A549 (cell line): ENCODE measurements at regions not wholly inside any gene's neighbourhood (a gene's known extent, or its start where the extent isn't known, plus 50 kb on each side); places are given as distances from the start of the nearest gene placed in this dataset.
A peak's percentile ranks its signal among the peaks of the same experiment; 100 is the strongest.

Experiments
- ATAC-seq, 2 experiments: fragments of 200-7000 bp in 1 of 2; fragments of >200 bp in 1 of 2; cut with Nextera tagmentation in 1 of 2; cut with Tn5 transposase in 1 of 2; 3 replicates each; pipeline versions ENCODE4 v1.8.0 to v1.9.1; 2018 to 2020; ENCODE audit warnings: mild to moderate bottlenecking in 1 of 2, moderate library complexity in 1 of 2
- CTCF ChIA-PET: fragments of 300-600 bp; sonication (Branson Sonifier 250); formaldehyde crosslinking; extraction: SDS; loops from one replicate; lab custom pipeline; 2021; ENCODE audit warnings: antibody characterized with exemption, inconsistent platforms; lab: Yijun Ruan, JAX
- POLR2A ChIA-PET: fragments of 350-600 bp; formaldehyde crosslinking; extraction: SDS; loops from one replicate; lab custom pipeline; 2021; ENCODE audit warnings: antibody characterized with exemption, inconsistent platforms; lab: Yijun Ruan, JAX
- DNase-seq, 2 experiments: peaks; one replicate each; pipeline versions ENCODE4 v3.0.0 to v3.0.0-alpha.2; 2011 to 2016; ENCODE audit warnings: low read depth in 1 of 2, low spot score in 1 of 2
- FAIRE-seq: peaks from 2 replicates; lab custom pipeline; 2011; peaks lifted over from hg19 to GRCh38; lab: Jason Lieb, UNC
- H3K27ac ChIP-seq, 2 experiments: fragments of >200 bp; sonication (Bioruptor Twin); formaldehyde crosslinking; 3 replicates each; pipeline ENCODE4 v1.5.1; 2016 to 2017
- H3K4me1 ChIP-seq: fragments of >200 bp; sonication (Bioruptor Twin); formaldehyde crosslinking; 3 replicates; pipeline ENCODE4 v1.6.1; 2016
- H3K4me2 ChIP-seq: fragments of >200 bp; sonication (Bioruptor Twin); formaldehyde crosslinking; 3 replicates; pipeline ENCODE4 v1.6.1; 2016
- H3K4me3 ChIP-seq: fragments of >200 bp; sonication (Bioruptor Twin); formaldehyde crosslinking; 3 replicates; pipeline ENCODE4 v1.5.1; 2016
- H3K9me3 ChIP-seq: fragments of >200 bp; sonication (Bioruptor Twin); formaldehyde crosslinking; 3 replicates; pipeline ENCODE4 v1.6.1; 2016
- ATOH8 ChIP-seq: fragments of 250-450 bp; sonication (Bioruptor Pico); IDR thresholded peaks from 2 replicates; pipeline ENCODE4 v1.5.0; 2020; ENCODE audit warnings: low read depth, mild to moderate bottlenecking, moderate library complexity
- EHF ChIP-seq: fragments of 250-450 bp; sonication (Bioruptor Pico); IDR thresholded peaks from 2 replicates; pipeline ENCODE4 v1.5.0; 2020; ENCODE audit warnings: mild to moderate bottlenecking
- EHMT2 ChIP-seq: fragments of 200-600 bp; sonication (generic); IDR thresholded peaks from 2 replicates; pipeline ENCODE4 v1.6.1; 2016; ENCODE audit warnings: antibody characterized with exemption, low read depth, mild to moderate bottlenecking, moderate library complexity
- GATA3 ChIP-seq: IDR thresholded peaks from 2 replicates; pipeline ENCODE4 v1.6.1; 2012; ENCODE audit warnings: borderline replicate concordance
- HMGXB4 ChIP-seq: fragments of 250-450 bp; sonication (Bioruptor Pico); IDR thresholded peaks from 2 replicates; pipeline ENCODE4 v1.5.0; 2021; ENCODE audit warnings: mild to moderate bottlenecking, moderate library complexity, borderline replicate concordance
- JUN ChIP-seq, 2 experiments: fragments of >200 bp; sonication (Bioruptor Twin); formaldehyde crosslinking; IDR thresholded peaks; 2 replicates in 1 of 2; 3 replicates in 1 of 2; pipeline ENCODE4 v1.6.1; 2016 to 2017
- KDM1A ChIP-seq: fragments of 200-600 bp; sonication (generic); IDR thresholded peaks from 2 replicates; pipeline ENCODE4 v1.6.1; 2016; ENCODE audit warnings: low read depth, mild to moderate bottlenecking
- MAFK ChIP-seq: fragments of 450-650 bp; IDR thresholded peaks from 2 replicates; pipeline ENCODE4 v1.6.1; 2014; ENCODE audit not compliant: partially characterized antibody
- MAZ ChIP-seq: fragments of 150-350 bp; IDR thresholded peaks from 2 replicates; pipeline ENCODE4 v1.6.1; 2014; ENCODE audit warnings: antibody characterized with exemption, low read depth, low read length, borderline replicate concordance
- NFE2L2 ChIP-seq: fragments of 150-350 bp; conservative IDR thresholded peaks from 2 replicates; pipeline ENCODE4 v1.6.1; 2014; ENCODE audit warnings: low read length
- NPAS2 ChIP-seq: fragments of 250-450 bp; sonication (Bioruptor Pico); IDR thresholded peaks from 2 replicates; pipeline ENCODE4 v1.8.0; 2022; ENCODE audit warnings: mild to moderate bottlenecking, moderate library complexity, borderline replicate concordance
- NR3C1 ChIP-seq: fragments of >200 bp; sonication (Bioruptor Twin); formaldehyde crosslinking; IDR thresholded peaks from 3 replicates; pipeline ENCODE4 v1.6.1; 2017
- POLR2A ChIP-seq: IDR thresholded peaks from 2 replicates; pipeline ENCODE4 v1.6.1; 2012; ENCODE audit warnings: mild to moderate bottlenecking, low read length
- POLR2AphosphoS2 ChIP-seq: conservative IDR thresholded peaks from 2 replicates; pipeline ENCODE4 v1.6.1; 2012; ENCODE audit warnings: low read length, improper control_type of control experiment, inconsistent platforms
- RAD21 ChIP-seq, 2 experiments: fragments of >200 bp in 1 of 2; sonication (Bioruptor Twin) in 1 of 2; formaldehyde crosslinking in 1 of 2; IDR thresholded peaks in 1 of 2; conservative IDR thresholded peaks in 1 of 2; 2 replicates in 1 of 2; 3 replicates in 1 of 2; pipeline ENCODE4 v1.6.1; 2012 to 2018; ENCODE audit warnings: inconsistent platforms in 1 of 2
- RFX5 ChIP-seq: fragments of 450-650 bp; IDR thresholded peaks from 2 replicates; pipeline ENCODE4 v1.7.1; 2014; ENCODE audit warnings: antibody characterized with exemption, mild to moderate bottlenecking, moderate library complexity
- SMC3 ChIP-seq: fragments of >200 bp; sonication (Bioruptor Twin); formaldehyde crosslinking; IDR thresholded peaks from 3 replicates; pipeline ENCODE4 v1.6.1; 2018; ENCODE audit warnings: inconsistent platforms
- ZFP36 ChIP-seq: fragments of 450-650 bp; IDR thresholded peaks from 2 replicates; pipeline ENCODE4 v1.6.1; 2014; ENCODE audit warnings: borderline replicate concordance; ENCODE audit not compliant: partially characterized antibody
- WGBS: methylation state at CpG from one replicate; pipeline ENCODE4 v1.1.6; 2017; ENCODE audit errors: missing lambda C conversion rate; 5-methylcytosine and 5-hydroxymethylcytosine counted together
- TF ChIP-seq, protein P1 (sequence below): fragments of >200 bp; sonication (Bioruptor Twin); formaldehyde crosslinking; IDR thresholded peaks from 3 replicates; pipeline ENCODE4 v1.5.1; 2016
- TF ChIP-seq, protein P2 (sequence below): fragments of >200 bp; sonication (Bioruptor Twin); formaldehyde crosslinking; IDR thresholded peaks from 2 replicates; pipeline ENCODE4 v1.6.1; 2016
- TF ChIP-seq, protein P3 (sequence below): IDR thresholded peaks from 2 replicates; pipeline ENCODE4 v1.6.1; 2012

GRCh38 chr5:133873449-133873848 lies 95.0 kb downstream of the C5orf15 start (continued):
- no peak for TF ChIP-seq ATOH8
- no peak for TF ChIP-seq POLR2A

- no peak for ATAC-seq
- CTCF ChIA-PET: interaction anchor here (1.0 to 4.3 kb wide), 16 partner anchors 10 to 447 kb away, joined by 3 to 78 read pairs (median 12); partner anchors contain the start of gene FSTL4
- no peak for DNase-seq
- Histone ChIP-seq H3K4me1 (peaks cover 16% of the 10 kb centered on the region; the same call in 1 of the 3 replicates), H3K9me3 (0 out of 3 replicates have a peak, but pooled peaks cover 12% of the 10 kb centered on the region), H3K4me2 (no peak overlapping the region), H3K27ac (no peak overlapping the region), H3K4me3 (no peak overlapping the region)
- TF ChIP-seq GATA3: no peak
- no peak for FAIRE-seq
- POLR2A ChIA-PET: no interaction called here
Observed at GRCh38 chr5:133870661-133871060, 97.8 kb downstream of the C5orf15 start.

- peaks cover 16% of the 10 kb centered on the region; the same call in 1 of the 3 replicates for H3K4me1 ChIP-seq
- peak overlapping the region; percentile 11 to 59; a peak in 2 of 6 replicates for H3K27ac ChIP-seq
- H3K4me2 ChIP-seq: peak overlapping the region; percentile 58
- H3K9me3 ChIP-seq: 0 out of 3 replicates have a peak, but pooled peaks cover 6% of the 10 kb centered on the region
- 69% methylated on average over 13 of the region's 13 CpGs for WGBS
- FAIRE-seq (no peak), ATAC-seq (peak; percentile 36 to 48; a peak in 3 of 6 replicates), DNase-seq (no peak)
- TF ChIP-seq EHF (no peak), ZFP36 (no peak), NPAS2 (no peak), HMGXB4 (no peak), POLR2AphosphoS2 (no peak), EHMT2 (no peak), NR3C1 (no peak)
- TF ChIP-seq, protein P1, sequence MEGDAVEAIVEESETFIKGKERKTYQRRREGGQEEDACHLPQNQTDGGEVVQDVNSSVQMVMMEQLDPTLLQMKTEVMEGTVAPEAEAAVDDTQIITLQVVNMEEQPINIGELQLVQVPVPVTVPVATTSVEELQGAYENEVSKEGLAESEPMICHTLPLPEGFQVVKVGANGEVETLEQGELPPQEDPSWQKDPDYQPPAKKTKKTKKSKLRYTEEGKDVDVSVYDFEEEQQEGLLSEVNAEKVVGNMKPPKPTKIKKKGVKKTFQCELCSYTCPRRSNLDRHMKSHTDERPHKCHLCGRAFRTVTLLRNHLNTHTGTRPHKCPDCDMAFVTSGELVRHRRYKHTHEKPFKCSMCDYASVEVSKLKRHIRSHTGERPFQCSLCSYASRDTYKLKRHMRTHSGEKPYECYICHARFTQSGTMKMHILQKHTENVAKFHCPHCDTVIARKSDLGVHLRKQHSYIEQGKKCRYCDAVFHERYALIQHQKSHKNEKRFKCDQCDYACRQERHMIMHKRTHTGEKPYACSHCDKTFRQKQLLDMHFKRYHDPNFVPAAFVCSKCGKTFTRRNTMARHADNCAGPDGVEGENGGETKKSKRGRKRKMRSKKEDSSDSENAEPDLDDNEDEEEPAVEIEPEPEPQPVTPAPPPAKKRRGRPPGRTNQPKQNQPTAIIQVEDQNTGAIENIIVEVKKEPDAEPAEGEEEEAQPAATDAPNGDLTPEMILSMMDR: no peak
- no peak overlapping the region for H3K4me3 ChIP-seq
- CTCF ChIA-PET: interaction anchor here (0.6 to 4.3 kb wide), 69 partner anchors 9 to 826 kb away, joined by 3 to 78 read pairs (median 5); partner anchors contain the start of gene FSTL4
- POLR2A ChIA-PET: no interaction called here
Observed at GRCh38 chr5:133869519-133870335, 98.7 kb downstream of the C5orf15 start.

GRCh38 chr5:133868946-133869518 lies 99.4 kb downstream of the C5orf15 start:
- FAIRE-seq: no peak
- CTCF ChIA-PET: interaction anchor here (0.6 to 4.3 kb wide), 90 partner anchors 8 to 825 kb away, joined by 3 to 78 read pairs (median 4); partner anchors contain the start of gene FSTL4
- no peak for TF ChIP-seq NFE2L2
- TF ChIP-seq RFX5: no peak
- no peak for TF ChIP-seq ATOH8
- TF ChIP-seq, protein P2, sequence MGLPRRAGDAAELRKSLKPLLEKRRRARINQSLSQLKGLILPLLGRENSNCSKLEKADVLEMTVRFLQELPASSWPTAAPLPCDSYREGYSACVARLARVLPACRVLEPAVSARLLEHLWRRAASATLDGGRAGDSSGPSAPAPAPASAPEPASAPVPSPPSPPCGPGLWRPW: no peak
- TF ChIP-seq, protein P1: peak; percentile 91
- TF ChIP-seq MAFK: peak; percentile 44
- no peak for TF ChIP-seq JUN (IDR thresholded peaks at IDR 0.05)
- peak; percentile 88 for TF ChIP-seq SMC3
- TF ChIP-seq, protein P3, sequence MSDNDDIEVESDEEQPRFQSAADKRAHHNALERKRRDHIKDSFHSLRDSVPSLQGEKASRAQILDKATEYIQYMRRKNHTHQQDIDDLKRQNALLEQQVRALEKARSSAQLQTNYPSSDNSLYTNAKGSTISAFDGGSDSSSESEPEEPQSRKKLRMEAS: 0 out of 2 replicates have a peak, but pooled peaks have one; percentile 22
- no peak for TF ChIP-seq MAZ
- peak; percentile 87 to 90 for TF ChIP-seq RAD21 (conservative IDR thresholded peaks at IDR 0.05 in 1 of 2, IDR thresholded peaks at IDR 0.05 in 1 of 2)
- no peak for TF ChIP-seq KDM1A

More at GRCh38 chr5:133868946-133869518, 99.4 kb downstream of the C5orf15 start:
- DNase-seq: peak; percentile 75
- POLR2A ChIA-PET: no interaction called here
- peaks cover 16% of the 10 kb centered on the region; the same call in 1 of the 3 replicates for H3K4me1 ChIP-seq
- H3K27ac ChIP-seq: peak overlapping the region; percentile 11 to 59; a peak in 2 of 6 replicates
- H3K4me2 ChIP-seq: peak overlapping the region; percentile 58
- 0 out of 3 replicates have a peak, but pooled peaks cover 1% of the 10 kb centered on the region for H3K9me3 ChIP-seq
- ATAC-seq: peak; percentile 76 to 90
- H3K4me3 ChIP-seq: no peak overlapping the region
- 14% methylated on average over 16 of the region's 16 CpGs for WGBS
